OCI-M1 (cell line): ENCODE measurements at regions not wholly inside any gene's neighbourhood (a gene's known extent, or its start where the extent isn't known, plus 50 kb on each side); places are given as distances from the start of the nearest gene placed in this dataset.
"Not testable (repeated sequence)": the region's sequence is repeated elsewhere in the genome, so short reads cannot be mapped to it uniquely, and the experiment has no call there.

Experiments used
- DNase-seq: peaks from one replicate; lab custom pipeline; 2025; lab: John Stamatoyannopoulos, UW

DNA sequence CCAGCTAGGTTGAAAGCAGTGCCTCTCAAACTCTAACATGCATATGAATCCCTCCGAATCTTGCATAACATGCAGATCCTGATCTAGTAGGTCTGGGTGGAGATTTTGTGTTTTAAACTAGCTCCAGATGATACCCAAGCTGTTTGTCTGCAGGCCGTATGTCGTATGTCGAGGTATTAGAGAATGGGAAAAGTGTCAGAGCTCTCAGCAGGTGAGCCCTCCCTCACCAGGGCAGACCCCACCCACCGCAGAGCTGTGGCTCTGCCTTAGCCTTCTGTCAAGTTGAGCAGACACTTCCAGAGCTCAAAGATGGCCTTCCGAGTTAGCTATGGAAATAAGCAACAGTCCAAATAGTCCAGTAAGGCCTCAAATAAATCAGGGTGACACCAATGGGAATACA, 83.2 kb upstream of the MAP3K1 start:
- DNase-seq: no peak

DNA sequence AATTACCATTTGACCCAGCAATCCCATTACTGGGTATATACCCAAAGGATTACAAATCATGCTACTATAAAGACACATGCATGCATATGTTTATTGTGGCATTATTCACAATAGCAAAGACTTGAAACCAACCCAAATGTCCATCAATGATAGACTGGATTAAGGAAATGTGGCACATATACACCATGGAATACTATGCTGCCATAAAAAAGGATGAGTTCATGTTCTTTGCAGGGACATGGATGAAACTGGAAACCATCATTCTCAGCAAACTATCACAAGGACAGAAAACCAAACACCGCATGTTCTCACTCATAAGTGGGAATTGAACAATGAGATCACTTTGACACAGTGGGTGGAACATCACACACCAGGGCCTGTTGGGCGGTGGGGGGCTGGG, 83.9 kb upstream of the MAP3K1 start:
- not testable (repeated sequence) for DNase-seq

DNA sequence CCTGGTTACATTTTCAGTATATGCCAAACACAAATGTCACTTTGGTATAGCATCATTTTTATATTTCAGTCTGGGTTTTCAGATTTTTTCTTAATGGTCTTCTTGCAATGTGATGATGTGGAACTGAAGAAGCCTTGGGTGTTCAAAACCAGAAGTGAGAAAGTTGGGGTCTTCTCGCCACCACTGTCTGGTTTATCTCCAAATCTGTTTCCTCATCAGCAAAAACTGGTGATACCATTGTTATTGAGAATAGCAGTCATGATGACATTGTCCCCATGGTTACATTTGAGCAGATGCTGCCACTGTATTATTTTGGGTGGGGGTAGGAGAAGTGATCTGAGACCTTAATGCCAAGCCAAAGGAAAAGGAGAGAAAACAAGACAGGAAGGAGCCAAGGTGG, 85.9 kb upstream of the MAP3K1 start:
- DNase-seq: no peak

DNA sequence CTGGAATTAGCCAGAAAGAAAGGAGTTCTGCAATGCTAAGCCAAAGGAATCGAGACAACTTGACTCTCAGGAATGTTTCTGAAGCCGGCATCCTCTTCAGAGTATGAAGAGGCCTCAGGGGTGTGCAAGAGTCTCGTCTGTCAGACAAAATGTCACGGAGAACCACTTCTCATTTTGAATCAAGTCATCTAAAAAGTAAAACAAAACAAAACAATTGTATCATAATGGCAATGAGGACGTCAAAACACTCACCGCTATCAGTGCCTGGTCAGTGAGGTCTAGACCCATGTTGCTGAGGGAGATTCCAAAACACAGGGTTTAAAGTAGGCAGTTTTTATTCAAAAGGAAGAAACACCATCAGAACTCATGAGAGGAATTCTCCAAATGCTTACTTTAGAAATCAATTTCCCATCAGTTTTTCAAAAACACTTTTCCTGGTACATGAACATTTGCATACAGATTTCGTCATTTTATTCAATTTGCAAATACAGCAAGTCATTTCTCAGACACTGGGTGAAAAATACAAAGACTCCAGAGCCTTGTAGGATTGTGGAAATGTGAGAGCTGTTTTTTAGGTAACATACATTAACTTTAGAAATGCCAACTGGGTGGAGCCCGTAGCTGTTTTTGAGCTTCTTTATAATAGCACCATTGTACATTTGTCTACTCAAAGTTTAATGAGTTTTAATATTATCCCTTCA, 89.5 kb upstream of the MAP3K1 start:
- peak; percentile 38 for DNase-seq

DNA sequence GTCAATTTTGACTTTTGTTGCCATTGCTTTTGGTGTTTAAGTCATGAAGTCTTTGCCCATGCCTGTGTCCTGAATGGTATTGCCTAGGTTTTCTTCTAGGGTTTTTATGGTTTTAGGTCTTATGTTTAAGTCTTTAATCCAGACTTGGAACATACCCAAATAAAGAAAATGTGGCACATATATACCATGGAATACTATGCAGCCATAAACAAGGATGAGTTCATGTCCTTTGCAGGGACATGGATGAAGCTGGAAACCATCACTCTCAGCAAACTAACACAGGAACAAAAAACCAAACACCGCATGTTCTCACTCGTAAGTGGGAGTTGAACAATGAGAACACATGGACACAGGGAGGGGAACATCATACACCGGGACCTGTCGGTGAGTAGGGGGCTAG, 90.5 kb upstream of the MAP3K1 start:
- DNase-seq: not testable (repeated sequence)

DNA sequence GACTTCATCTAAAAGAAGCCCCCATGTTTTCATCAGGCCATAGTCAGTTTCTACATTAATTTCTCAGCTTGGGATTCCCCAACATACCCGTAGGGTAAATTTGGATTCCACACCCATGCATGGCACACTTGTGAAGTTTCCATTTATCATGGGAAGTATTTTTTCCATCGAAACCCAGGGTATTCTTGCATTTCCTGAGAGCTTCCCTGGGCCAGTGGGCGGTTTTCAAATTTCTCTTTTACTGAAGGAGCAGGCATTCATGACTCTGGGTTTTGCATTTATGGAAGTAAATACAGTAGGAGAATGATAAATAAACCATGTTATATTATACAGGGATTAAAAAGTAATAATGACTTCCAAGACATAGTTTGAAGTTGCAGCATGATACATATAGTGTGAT, 93.0 kb upstream of the MAP3K1 start:
- no peak for DNase-seq

DNA sequence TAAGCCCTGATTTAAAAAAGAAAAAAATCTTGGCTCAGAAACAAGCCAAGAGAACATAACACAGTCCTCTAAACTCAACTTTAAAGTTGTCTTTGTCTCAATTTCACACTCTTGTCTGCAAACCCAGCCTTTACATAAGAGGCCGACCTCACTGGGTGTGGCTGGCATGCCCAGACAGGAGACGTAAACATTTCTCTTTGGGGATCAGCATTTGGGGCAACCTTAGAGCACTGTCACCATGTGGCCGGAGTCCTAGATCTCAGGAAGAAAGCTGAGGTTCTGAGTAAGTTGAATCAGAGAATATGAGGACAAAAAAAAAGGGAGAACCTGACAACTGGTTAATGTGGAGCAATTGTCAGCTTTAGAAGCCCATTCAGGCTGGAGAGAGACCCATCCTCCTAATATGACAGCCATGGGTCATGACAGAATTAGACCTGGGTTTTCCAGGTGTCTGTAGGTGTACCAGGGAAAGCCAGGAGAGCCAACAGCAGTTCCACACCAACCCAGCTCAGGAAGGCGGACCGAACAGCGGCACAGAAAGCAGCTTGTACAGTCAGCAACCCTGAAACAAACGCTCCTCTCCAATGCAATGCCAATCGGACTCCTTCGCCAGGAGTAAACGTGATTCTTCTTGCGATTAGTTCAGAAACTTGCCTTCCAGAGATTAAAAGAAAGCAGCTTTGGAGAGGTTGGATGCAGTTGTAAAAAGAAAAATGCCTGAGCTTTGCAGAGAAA, 97.9 kb upstream of the MAP3K1 start:
- no peak for DNase-seq

DNA sequence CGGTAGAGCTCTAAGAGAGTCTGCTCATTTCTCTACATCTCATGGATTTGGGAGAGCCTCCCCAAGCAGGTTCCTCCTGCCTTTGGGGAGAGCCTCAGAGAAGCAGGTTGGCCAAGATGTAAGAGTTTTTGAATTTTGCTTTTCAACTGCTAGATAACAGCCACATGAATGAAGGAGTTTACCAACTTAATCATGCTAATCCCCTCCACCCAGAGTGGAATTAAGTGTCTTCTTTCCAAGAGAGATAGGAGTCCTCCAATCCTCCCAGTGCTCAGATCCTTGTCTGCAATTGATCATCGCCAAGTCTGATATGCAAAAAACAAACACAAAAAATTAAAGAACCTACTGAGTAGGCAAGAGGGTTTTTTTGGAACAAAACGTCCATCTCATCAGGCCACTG, 99.4 kb upstream of the MAP3K1 start:
- DNase-seq: no peak

DNA sequence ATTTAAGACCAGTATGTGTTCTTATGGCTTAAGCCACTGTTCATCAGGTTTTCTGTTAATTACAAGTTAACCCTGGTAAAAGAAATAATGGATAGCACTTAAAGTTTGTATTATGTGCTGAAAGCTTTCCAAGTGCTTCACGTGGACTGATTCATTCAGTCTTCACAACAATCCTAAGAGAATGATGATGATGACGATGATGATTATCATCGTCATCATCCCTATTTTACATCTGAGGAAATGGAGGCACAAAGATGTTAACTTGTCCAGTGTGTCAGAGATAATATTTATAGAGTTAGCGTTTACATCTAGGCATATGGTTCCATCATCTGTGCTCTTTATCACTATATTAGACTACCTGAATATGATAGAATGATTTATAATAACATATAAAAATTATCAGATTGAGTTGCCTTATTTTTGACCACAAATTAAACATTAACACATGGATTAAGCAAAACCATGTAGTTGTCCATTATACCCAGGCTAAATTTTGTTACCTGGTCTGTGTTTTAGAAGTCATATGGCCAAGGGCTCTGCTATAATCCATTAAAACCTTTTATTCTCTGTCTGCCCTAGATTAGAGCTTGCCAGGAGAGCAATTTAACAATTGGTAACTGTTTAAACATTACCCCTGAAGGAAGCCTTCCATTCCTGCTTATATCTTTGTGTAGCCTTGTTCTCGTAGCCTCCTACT, 102.3 kb upstream of the MAP3K1 start:
- DNase-seq: peak; percentile 44

DNA sequence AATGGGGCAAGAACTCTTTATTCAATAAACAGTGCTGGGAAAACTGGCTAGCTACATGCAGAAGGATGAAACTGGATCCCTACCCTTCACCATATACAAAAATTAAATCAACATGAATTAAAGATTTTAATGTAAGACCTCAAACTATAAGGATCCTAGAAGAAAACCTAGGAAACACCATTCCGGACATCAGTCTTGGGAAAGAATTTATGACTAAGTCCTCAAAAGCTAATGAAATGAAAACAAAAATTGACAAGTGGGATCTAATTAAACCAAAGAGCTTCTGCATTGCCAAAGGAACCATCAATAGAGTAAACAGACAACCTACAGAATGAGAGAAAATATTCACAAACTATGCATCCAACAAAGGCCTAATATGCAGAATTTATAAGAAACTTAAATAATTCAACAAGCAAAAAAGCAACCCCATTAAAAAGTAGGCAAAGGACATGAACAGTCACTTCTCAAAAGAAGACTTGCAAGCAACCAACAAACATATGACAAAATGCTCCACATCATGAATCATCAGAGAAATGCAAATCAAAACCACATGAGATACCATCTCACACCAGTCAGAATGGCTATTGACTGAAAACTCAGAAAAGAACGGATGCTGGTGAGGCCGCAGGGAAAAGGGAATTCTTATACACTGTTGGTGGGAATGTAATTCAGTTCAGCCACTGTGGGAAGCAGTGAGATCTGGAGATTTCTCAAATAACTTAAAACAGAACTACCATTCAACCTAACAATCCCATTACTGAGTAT, 104.3 kb upstream of the MAP3K1 start:
- no peak for DNase-seq

DNA sequence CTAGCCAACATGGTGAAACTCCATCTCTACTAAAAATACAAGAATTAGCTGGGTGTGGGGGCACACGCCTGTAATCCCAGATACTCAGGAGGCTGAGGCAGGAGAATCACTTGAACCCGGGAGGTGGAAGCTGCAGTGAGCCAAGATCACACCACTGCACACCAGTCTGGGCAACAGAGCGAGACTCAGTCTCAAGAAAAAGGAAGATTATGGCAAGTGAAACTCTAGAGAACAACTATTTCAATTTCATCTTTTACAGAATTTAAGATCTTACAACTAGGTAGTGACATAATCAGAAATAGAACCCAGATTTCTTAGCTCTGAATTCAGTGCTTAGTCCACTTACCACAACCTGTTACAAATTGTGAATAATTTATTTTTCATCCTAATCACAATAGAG, 108.8 kb upstream of the MAP3K1 start:
- DNase-seq: no peak

DNA sequence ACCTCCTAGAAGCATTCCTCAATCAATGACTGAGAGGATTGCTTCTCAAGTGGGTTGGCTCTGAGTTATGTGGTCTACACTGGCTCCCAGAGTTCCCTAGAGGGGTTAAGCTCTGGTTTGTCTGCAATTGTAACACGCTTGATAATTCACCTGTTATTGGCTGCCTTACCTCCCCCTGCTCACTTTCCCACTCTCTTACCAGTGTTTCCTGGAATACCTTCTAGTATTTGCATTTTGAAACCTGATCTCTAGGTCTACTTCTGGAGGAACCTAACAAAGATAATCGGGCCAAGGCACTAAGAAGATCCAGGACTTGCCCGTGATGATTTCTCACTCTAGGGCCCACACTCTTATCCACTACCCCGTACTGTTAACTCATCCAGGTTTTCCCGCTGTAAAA, 110.1 kb upstream of the MAP3K1 start:
- DNase-seq: no peak

DNA sequence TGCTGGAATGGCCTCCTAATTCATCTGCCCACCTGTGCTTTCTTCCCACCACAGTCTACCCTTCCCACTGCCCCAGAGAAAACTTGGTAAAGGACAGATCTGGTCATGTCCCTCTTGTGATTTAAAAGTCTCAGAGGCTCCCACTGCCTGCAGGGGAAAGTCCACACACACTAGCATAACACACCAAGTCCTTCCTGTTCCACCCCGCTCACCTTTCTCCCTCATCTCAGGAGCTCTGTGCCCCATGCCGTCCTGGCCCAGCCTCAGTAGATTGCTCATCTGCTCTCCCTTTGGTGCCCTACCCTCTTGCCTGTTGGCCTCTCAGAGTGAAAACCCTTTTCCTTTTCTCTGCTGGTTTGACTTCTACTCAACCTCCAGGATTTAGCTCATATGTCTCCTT, 111.4 kb upstream of the MAP3K1 start:
- no peak for DNase-seq

DNA sequence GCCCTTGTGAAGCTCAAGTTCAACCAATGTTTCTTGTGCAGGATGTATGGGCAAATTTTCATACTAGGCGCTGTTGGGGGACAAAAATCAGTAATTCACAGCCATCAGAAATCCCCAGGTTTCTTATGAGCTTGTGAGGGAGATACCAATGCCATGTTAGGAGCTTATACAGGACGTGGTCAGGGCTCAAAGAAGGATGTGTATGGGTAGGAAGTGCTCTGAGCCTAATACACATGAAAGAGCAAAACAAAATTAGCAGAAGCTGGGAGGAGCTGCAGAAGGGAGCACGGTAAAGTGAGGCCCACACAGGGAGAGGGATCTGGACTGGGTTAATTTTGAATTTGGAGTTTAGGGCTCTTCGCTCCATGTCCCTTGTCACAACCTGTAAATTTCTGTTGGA, 114.6 kb upstream of the MAP3K1 start:
- DNase-seq: no peak

DNA sequence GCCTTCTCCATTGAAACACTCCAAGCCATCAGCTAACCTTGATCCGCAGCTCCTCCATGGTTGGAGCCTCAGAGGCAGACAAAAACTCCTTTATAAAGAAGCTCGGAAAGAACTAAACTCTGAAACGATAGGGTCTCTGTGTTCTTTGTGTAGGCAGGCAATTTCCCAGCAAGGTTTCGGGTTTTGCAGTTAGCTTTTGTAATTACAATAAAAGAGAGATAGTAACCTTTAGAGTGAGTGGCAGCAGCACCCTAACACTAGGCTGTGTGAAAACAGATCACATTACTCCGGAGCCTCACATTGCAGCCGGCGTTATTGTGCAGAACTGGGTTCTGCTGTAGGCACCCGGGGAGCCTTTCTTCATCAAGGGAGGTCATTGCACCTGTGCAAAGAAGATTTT, 115.8 kb upstream of the MAP3K1 start:
- DNase-seq: no peak

DNA sequence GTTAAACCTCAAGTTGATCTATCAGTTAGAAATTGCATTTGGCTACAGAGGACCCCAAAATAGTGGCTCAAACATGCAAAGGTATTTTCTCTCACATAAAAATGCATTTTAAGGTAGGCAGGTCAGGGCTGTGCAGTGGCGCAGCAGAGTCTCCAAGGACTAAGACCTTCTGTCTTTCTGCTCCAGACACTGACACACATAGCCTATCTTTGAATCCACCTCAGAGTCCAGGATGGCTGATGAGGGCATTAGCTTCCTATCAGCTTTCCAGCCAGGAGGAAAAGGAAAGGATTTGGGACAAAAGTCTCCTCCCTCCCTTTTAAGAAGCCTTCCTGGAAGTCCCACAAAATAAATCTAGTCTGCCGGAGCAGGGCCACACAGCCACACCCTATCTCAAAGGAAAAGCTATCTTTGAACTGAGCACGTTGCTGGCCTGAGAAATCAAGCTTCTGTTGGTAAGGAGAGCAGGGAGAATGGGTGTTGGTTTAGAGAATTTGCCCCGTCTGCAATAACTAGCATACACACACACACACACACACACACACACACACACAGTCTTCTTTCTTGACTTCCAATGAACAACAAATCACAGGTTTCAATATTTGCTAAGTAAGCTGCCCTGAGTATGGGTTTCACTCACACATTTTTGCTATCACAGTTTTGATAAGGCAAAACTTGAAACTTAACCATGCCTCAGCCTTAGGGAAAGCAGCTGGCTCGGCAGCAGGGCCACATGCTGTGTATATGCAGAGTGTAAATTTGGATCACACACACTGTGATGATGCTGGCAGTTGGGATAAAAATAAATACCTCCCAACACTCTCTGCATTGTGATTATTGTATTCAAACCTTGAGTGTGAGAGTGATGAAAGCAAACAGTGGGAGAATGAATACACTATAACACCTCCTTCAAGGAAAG, 116.6 kb upstream of the MAP3K1 start:
- no peak for DNase-seq

DNA sequence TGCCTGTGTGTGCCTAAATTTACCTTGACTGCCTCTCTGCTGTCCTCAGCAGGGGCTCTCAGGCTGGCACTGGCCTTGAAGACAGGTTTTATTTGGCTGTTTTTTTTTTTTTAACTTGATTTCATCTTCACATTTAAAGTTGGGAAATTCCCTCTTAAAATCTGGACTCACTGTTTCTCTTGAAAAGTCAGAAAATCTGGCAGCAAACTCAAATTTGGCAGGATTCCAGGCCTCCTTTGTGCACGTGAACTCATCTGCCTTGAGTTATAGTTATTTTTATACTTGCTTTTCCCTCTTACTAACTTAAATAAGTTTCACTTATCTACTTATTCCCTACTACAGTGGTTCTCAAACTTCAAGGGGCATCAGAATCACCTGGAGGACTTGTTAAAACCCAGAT, 118.4 kb upstream of the MAP3K1 start:
- no peak for DNase-seq

DNA sequence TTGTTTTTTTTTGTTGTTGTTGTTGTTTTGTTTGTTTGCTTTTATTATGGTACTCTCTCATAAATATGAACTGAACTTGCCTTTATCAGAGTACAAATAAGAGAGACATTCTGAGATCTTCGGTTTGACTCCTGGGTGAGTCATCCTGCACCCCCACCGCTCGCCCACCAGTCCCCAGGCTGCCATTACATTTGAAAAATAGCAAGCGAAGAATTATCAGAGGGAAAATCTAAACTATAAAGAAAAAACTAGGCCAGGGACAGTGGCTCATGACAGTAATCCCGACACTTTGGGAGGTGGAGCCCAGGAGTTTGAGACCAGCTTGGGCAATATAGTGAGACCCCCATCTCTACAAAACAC, 122.1 kb upstream of the MAP3K1 start:
- no peak for DNase-seq

DNA sequence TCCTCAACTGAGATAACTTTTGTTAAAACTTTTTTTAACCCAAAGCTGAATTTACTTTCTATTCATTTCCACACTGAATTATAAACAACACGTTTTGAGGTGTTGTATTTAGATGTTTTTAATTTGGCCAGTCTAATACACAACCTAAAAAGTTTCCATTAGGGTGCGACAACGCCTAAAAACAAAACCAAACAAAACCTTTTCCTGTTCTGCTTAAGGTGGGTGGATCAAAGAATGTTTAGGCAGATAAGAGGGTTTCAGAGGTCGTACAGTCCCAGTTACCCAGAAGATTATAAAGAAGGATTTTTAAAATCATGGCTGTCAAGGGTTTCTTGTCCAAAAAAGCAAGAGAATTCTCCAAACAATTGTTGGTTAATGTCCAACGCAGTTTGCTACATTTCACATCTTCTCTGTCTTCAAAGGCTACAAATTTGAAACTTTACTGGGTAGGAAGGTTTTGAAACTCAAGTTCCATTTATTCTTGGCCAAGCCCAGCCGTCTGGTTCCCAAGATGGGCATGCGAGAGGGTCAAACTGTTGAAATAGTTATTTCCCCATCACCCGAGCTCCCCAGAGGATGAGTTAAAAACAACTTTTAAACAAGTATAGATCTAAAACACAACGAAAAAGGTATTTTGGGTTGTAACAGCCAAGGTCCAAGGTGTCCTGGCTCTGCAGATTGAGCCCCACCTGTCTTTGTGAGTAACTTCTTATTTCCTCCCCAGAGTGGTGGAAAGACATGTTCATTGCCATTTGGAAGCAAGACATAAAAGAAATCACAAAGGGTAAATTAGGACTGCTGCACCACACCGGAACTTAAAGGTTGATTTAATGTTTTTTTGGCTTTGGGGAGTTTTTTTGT, 122.8 kb upstream of the MAP3K1 start:
- DNase-seq: no peak

DNA sequence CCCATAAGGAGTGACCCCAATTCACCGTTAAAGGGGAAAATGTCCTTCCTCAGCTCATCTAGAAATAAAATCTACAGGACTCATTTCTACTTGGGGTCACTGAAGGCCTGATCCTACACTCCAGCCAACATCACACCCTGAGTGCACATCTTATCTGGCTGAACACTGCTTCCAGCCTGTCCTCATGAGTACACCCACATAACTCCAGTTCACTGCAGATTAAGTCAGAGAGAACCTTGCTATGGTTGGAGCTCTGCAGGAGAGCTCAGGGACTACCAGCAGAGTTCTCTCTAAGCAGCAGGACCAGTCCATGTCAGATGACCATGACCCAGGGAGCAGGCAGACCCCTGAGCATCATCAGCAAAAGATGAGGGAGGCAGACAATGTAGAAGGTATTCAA, 126.9 kb upstream of the MAP3K1 start:
- DNase-seq: peak; percentile 24
